IMR-90 (cell line): ENCODE measurements at regions not wholly inside any gene's neighbourhood (a gene's known extent, or its start where the extent isn't known, plus 50 kb on each side); places are given as distances from the start of the nearest gene placed in this dataset.

Experiments
- ATAC-seq: fragments of 200-7000 bp; cut with Tn5 transposase; 2 replicates; pipeline ENCODE4 v1.9.1; 2020; ENCODE audit warnings: low read depth, mild to moderate bottlenecking, moderate library complexity
- BruUV-seq: library from RNA; stranded (reverse); fragments of 400-500 nt; replicated peaks from 2 replicates; lab custom pipeline; 2021; lab: Mats Ljungman, UMichigan
- CTCF ChIA-PET: fragments of 300-600 bp; formaldehyde crosslinking; extraction: SDS; loops from one replicate; lab custom pipeline; 2021; ENCODE audit warnings: antibody characterized with exemption; lab: Yijun Ruan, JAX
- POLR2A ChIA-PET: fragments of 300-600 bp; sonication (Branson Sonifier 250); formaldehyde crosslinking; loops from one replicate; lab custom pipeline; 2022; ENCODE audit warnings: antibody characterized with exemption; ENCODE audit not compliant: unreplicated experiment; lab: Charles Lee
- DNase-seq: peaks from one replicate; pipeline ENCODE4 v3.0.0; 2013
- H2AFZ ChIP-seq: replicated peaks from 2 replicates; pipeline ENCODE3; 2013; ENCODE audit warnings: low read length, mild to moderate bottlenecking; ENCODE audit not compliant: poor library complexity
- H2AK5ac ChIP-seq: 2 replicates; pipeline ENCODE4 v1.6.1; 2013; ENCODE audit warnings: low read depth, low read length, inconsistent platforms
- H2AK9ac ChIP-seq: replicated peaks from 2 replicates; pipeline ENCODE3; 2013; ENCODE audit warnings: mild to moderate bottlenecking, low read depth, low read length, moderate library complexity; ENCODE audit not compliant: poor library complexity
- H2BK120ac ChIP-seq: 2 replicates; pipeline ENCODE4 v1.6.1; 2013; ENCODE audit warnings: low read depth, low read length, inconsistent platforms
- H2BK15ac ChIP-seq: 3 replicates; pipeline ENCODE4 v1.6.1; 2013; ENCODE audit warnings: low read depth, low read length, inconsistent platforms
- H2BK20ac ChIP-seq: 2 replicates; pipeline ENCODE4 v1.6.1; 2013; ENCODE audit warnings: low read depth, mild to moderate bottlenecking, inconsistent platforms, low read length, moderate library complexity
- H2BK5ac ChIP-seq: 2 replicates; pipeline ENCODE4 v1.6.1; 2013; ENCODE audit warnings: mild to moderate bottlenecking, low read depth, low read length, inconsistent platforms; ENCODE audit not compliant: poor library complexity, severe bottlenecking
- H3K14ac ChIP-seq: replicated peaks from 2 replicates; pipeline ENCODE4 v1.6.1; 2013; ENCODE audit warnings: low read depth, low read length, inconsistent platforms
- H3K18ac ChIP-seq: 2 replicates; pipeline ENCODE4 v1.6.1; 2013; ENCODE audit warnings: low read depth, low read length, control low read depth
- H3K23ac ChIP-seq: 2 replicates; pipeline ENCODE4 v1.6.1; 2013; ENCODE audit warnings: low read depth, low read length, inconsistent platforms
- H3K27ac ChIP-seq: 2 replicates; pipeline ENCODE4 v1.5.1; 2013; ENCODE audit warnings: mild to moderate bottlenecking, control low read depth, low read length; ENCODE audit not compliant: insufficient read depth
- H3K27me3 ChIP-seq: 2 replicates; pipeline ENCODE4 v1.6.1; 2013; ENCODE audit warnings: low read length; ENCODE audit not compliant: control insufficient read depth, insufficient read depth
- H3K36me3 ChIP-seq: 2 replicates; pipeline ENCODE4 v1.6.1; 2013; ENCODE audit warnings: low read length, mixed read lengths; ENCODE audit not compliant: control insufficient read depth, insufficient read depth
- H3K4ac ChIP-seq: 2 replicates; pipeline ENCODE4 v1.6.1; 2013; ENCODE audit warnings: low read depth, low read length, inconsistent platforms
- H3K4me1 ChIP-seq: 2 replicates; pipeline ENCODE4 v1.6.1; 2013; ENCODE audit warnings: low read length, mixed read lengths; ENCODE audit not compliant: control insufficient read depth, insufficient read depth
- H3K4me2 ChIP-seq: 2 replicates; pipeline ENCODE4 v1.6.1; 2013; ENCODE audit warnings: low read depth, mild to moderate bottlenecking, control low read depth, low read length, moderate library complexity
- H3K4me3 ChIP-seq: 2 replicates; pipeline ENCODE4 v1.5.1; 2013; ENCODE audit warnings: low read depth, mild to moderate bottlenecking, control low read depth, low read length, moderate library complexity; ENCODE audit not compliant: insufficient read depth
- H3K56ac ChIP-seq: 2 replicates; pipeline ENCODE4 v1.6.1; 2013; ENCODE audit warnings: low read length, inconsistent platforms; ENCODE audit not compliant: insufficient read depth; ENCODE audit errors: extremely low read depth
- H3K79me1 ChIP-seq, 2 experiments: 2 replicates each; pipeline ENCODE4 v1.6.1; 2013; ENCODE audit warnings: low read length in 2 of 2, inconsistent platforms in 1 of 2, low read depth in 1 of 2
- H3K9ac ChIP-seq: 2 replicates; pipeline ENCODE4 v1.6.1; 2013; ENCODE audit warnings: low read depth, low read length, control low read depth
- H3K9me1 ChIP-seq: 2 replicates; pipeline ENCODE4 v1.6.1; 2013; ENCODE audit warnings: low read length, inconsistent platforms; ENCODE audit not compliant: insufficient read depth
- H3K9me3 ChIP-seq: 2 replicates; pipeline ENCODE4 v1.6.1; 2013; ENCODE audit warnings: low read length; ENCODE audit not compliant: control insufficient read depth, insufficient read depth
- H4K20me1 ChIP-seq: 2 replicates; pipeline ENCODE4 v1.6.1; 2013; ENCODE audit warnings: low read length, inconsistent platforms; ENCODE audit not compliant: insufficient read depth
- H4K5ac ChIP-seq: 2 replicates; pipeline ENCODE4 v1.6.1; 2013; ENCODE audit warnings: mild to moderate bottlenecking, low read depth, low read length, control low read depth
- H4K8ac ChIP-seq, 2 experiments: 2 replicates each; pipeline ENCODE4 v1.6.1; 2013; ENCODE audit warnings: low read depth in 2 of 2, low read length in 2 of 2, control low read depth in 1 of 2, inconsistent platforms in 1 of 2
- H4K91ac ChIP-seq: 2 replicates; pipeline ENCODE4 v1.6.1; 2013; ENCODE audit warnings: low read depth, low read length, inconsistent platforms; ENCODE audit not compliant: insufficient read depth
- BHLHE40 ChIP-seq: fragments of 150-350 bp; IDR thresholded peaks from 2 replicates; pipeline ENCODE4 v1.6.1; 2016; ENCODE audit warnings: mild to moderate bottlenecking, low read depth, low read length
- CEBPB ChIP-seq: IDR thresholded peaks from 2 replicates; pipeline ENCODE4 v1.6.1; 2012; ENCODE audit warnings: low read depth, low read length, improper control_type of control experiment
- CHD1 ChIP-seq: IDR thresholded peaks from 2 replicates; pipeline ENCODE4 v1.6.1; 2012; ENCODE audit warnings: low read depth, low read length, improper control_type of control experiment
- CTCF ChIP-seq: conservative IDR thresholded peaks from 2 replicates; pipeline ENCODE4 v1.5.1; 2012; ENCODE audit warnings: mild to moderate bottlenecking, low read depth, low read length, improper control_type of control experiment
- ELK1 ChIP-seq: fragments of 150-350 bp; IDR thresholded peaks from 2 replicates; pipeline ENCODE4 v1.6.1; 2016; ENCODE audit warnings: low read depth, mild to moderate bottlenecking, low read length, moderate library complexity, borderline replicate concordance
- FOS ChIP-seq: fragments of 150-350 bp; IDR thresholded peaks from 2 replicates; pipeline ENCODE4 v1.6.1; 2016; ENCODE audit warnings: low read depth, low read length
- MAFK ChIP-seq: IDR thresholded peaks from 2 replicates; pipeline ENCODE4 v1.6.1; 2012; ENCODE audit warnings: low read depth, low read length, improper control_type of control experiment
- MAZ ChIP-seq: IDR thresholded peaks from 2 replicates; pipeline ENCODE4 v1.6.1; 2012; ENCODE audit warnings: low read depth, mild to moderate bottlenecking, low read length, improper control_type of control experiment, moderate library complexity, borderline replicate concordance
- MXI1 ChIP-seq: IDR thresholded peaks from 2 replicates; pipeline ENCODE4 v1.6.1; 2012; ENCODE audit warnings: low read depth, mild to moderate bottlenecking, low read length, moderate library complexity, borderline replicate concordance
- NFE2L2 ChIP-seq: fragments of 150-350 bp; IDR thresholded peaks from 2 replicates; pipeline ENCODE4 v1.6.1; 2016; ENCODE audit warnings: low read depth, mild to moderate bottlenecking, low read length
- POLR2A ChIP-seq: IDR thresholded peaks from 2 replicates; pipeline ENCODE4 v1.6.1; 2012; ENCODE audit warnings: mild to moderate bottlenecking, low read depth, low read length
- RAD21 ChIP-seq: IDR thresholded peaks from 2 replicates; pipeline ENCODE4 v1.6.1; 2012; ENCODE audit warnings: low read length, improper control_type of control experiment
- RCOR1 ChIP-seq: IDR thresholded peaks from 2 replicates; pipeline ENCODE4 v1.6.1; 2012; ENCODE audit warnings: mild to moderate bottlenecking, low read length, improper control_type of control experiment; ENCODE audit not compliant: insufficient replicate concordance
- RFX5 ChIP-seq: IDR thresholded peaks from 2 replicates; pipeline ENCODE4 v1.8.0; 2012; ENCODE audit warnings: low read depth, mild to moderate bottlenecking, low read length, moderate library complexity
- SMC3 ChIP-seq: fragments of 150-350 bp; IDR thresholded peaks from 2 replicates; pipeline ENCODE4 v1.6.1; 2016; ENCODE audit warnings: low read depth, mild to moderate bottlenecking, antibody characterized with exemption, low read length, moderate library complexity
- USF2 ChIP-seq: fragments of 150-350 bp; IDR thresholded peaks from 2 replicates; pipeline ENCODE4 v1.6.1; 2017; ENCODE audit warnings: mild to moderate bottlenecking, antibody characterized with exemption, low read length, low read depth
- WGBS, 2 experiments: methylation state at CpG; one replicate each; pipeline versions ENCODE4 v1.1.5 to v1.1.7; 2013; ENCODE audit warnings: missing lambda C conversion rate in 2 of 2; ENCODE audit not compliant: insufficient read length in 1 of 2; ENCODE audit errors: extremely low coverage in 2 of 2; 5-methylcytosine and 5-hydroxymethylcytosine counted together
- dilution Hi-C: fragments of 300-500 bp; cut with HindIII; formaldehyde crosslinking; loops from one replicate; pipeline ENCODE4 v1.14.3; 2018; ENCODE audit warnings: low sequenced_read_pairs; ENCODE audit not compliant: unreplicated experiment
- in situ Hi-C: fragments of 300-500 bp; cut with MboI; formaldehyde crosslinking; loops from 3 replicates; pipeline ENCODE4 v1.14.3; 2019; ENCODE audit warnings: low sequenced_read_pairs, inconsistent platforms, mixed read lengths
- intact Hi-C: fragments of 100-400 bp; cut with micrococcal nuclease; formaldehyde crosslinking; loops from 2 replicates; pipeline ENCODE4 v1.10.0; 2022

GRCh38 chr11:22957786-22958185 is 97.5 kb upstream of the CCDC179 start:
- CTCF ChIA-PET = no interaction called here
- dilution Hi-C loops = no loop called here
- no peak overlapping the region for H3K27ac ChIP-seq
- H2AFZ ChIP-seq = no peak overlapping the region
- no peak overlapping the region for H4K5ac ChIP-seq
- TF ChIP-seq SMC3 (no peak), RFX5 (no peak), RAD21 (no peak), CEBPB (no peak), POLR2A (no peak), FOS (no peak), RCOR1 (no peak), CHD1 (no peak), NFE2L2 (no peak), CTCF (no peak), USF2 (no peak), BHLHE40 (no peak), ELK1 (no peak), MXI1 (no peak), MAFK (no peak), MAZ (no peak)
- no TSS peak for BruUV-seq
- H3K9me1 ChIP-seq = no peaks in the 10 kb centered on the region
- H2BK5ac ChIP-seq = no peak overlapping the region
- no peak overlapping the region for H4K8ac ChIP-seq
- intact Hi-C loops = no loop called here
- POLR2A ChIA-PET = no interaction called here
- H3K9me3 ChIP-seq = no peaks in the 10 kb centered on the region
- no peaks in the 10 kb centered on the region for H3K36me3 ChIP-seq
- ATAC-seq = no peak
- H3K79me1 ChIP-seq = no peaks in the 10 kb centered on the region
- H4K91ac ChIP-seq = no peak overlapping the region
- no peak overlapping the region for H2BK20ac ChIP-seq
- no peak overlapping the region for H3K9ac ChIP-seq
- H3K4me2 ChIP-seq = no peak overlapping the region
- no peak overlapping the region for H3K23ac ChIP-seq
- H3K4ac ChIP-seq = no peak overlapping the region
- H3K18ac ChIP-seq = no peak overlapping the region
- H2AK9ac ChIP-seq = no peak overlapping the region
- H3K4me3 ChIP-seq = no peak overlapping the region
- no CpG with 5 or more reads among the region's 1 CpG for WGBS, 2 experiments
- no peak overlapping the region for H3K56ac ChIP-seq
- no peak overlapping the region for H2BK120ac ChIP-seq
- no peak overlapping the region for H3K14ac ChIP-seq
- no peaks in the 10 kb centered on the region for H4K20me1 ChIP-seq
- no peaks in the 10 kb centered on the region for H3K4me1 ChIP-seq
- H3K27me3 ChIP-seq = no peaks in the 10 kb centered on the region
- H2AK5ac ChIP-seq = no peak overlapping the region
- in situ Hi-C loops = no loop called here
- no peak for DNase-seq
- H2BK15ac ChIP-seq = no peak overlapping the region
